ENCODE measurements at regions not wholly inside any gene's neighbourhood (a gene's known extent, or its start where the extent isn't known, plus 50 kb on each side); places are given as distances from the start of the nearest gene placed in this dataset.

- Histone ChIP-seq H3K4me3 (no peak overlapping the region), H3K27me3 (no peaks in the 10 kb centered on the region), H3K4me1 (peaks cover 0 to 13% (median 0%) of the 10 kb centered on the region in 12 donors), H3K9me3 (no peaks in the 10 kb centered on the region), H3K36me3 (no peaks in the 10 kb centered on the region), H3K27ac (no peak overlapping the region)
- no peak for TF ChIP-seq CTCF (IDR thresholded peaks at IDR 0.05)
- ATAC-seq = no peak
- intact Hi-C loops (cut with DNase I) = no loop called here
- no peak for DNase-seq
These were observed 212.4 kb upstream of the USP25 start for GRCh38 chr21:15517394-15517793.

- no peak overlapping the region for H3K4me3 ChIP-seq
- no peak for ATAC-seq
- no peaks in the 10 kb centered on the region for H3K27me3 ChIP-seq
- 77 to 80% (median 79%) methylated on average over 3 to 4 of the region's 4 CpGs for WGBS, 4 donors
- TF ChIP-seq POLR2A (IDR thresholded peaks at IDR 0.05) (no peak), CTCF (IDR thresholded peaks at IDR 0.05) (peak in 1 of 12 donors; percentile 11)
- intact Hi-C loops (cut with DNase I) = no loop called here
- H3K36me3 ChIP-seq = no peaks in the 10 kb centered on the region
- no peak overlapping the region for H3K27ac ChIP-seq
- no peak for DNase-seq
- H3K4me1 ChIP-seq = no peaks in the 10 kb centered on the region
- H3K9me3 ChIP-seq = no peaks in the 10 kb centered on the region
These were observed 208.8 kb upstream of the USP25 start for GRCh38 chr21:15520811-15521643.

GRCh38 chr21:15521644-15522001 lies 208.2 kb upstream of the USP25 start:
- Histone ChIP-seq H3K4me3 (no peak overlapping the region), H3K4me1 (no peaks in the 10 kb centered on the region), H3K36me3 (no peaks in the 10 kb centered on the region), H3K27me3 (no peaks in the 10 kb centered on the region), H3K27ac (no peak overlapping the region), H3K9me3 (no peaks in the 10 kb centered on the region)
- ATAC-seq (no peak), DNase-seq (no peak)
- TF ChIP-seq CTCF (IDR thresholded peaks at IDR 0.05) (no peak), POLR2A (IDR thresholded peaks at IDR 0.05) (no peak)
- intact Hi-C loops (cut with DNase I) = no loop called here
- 91 to 97% (median 93%) methylated on average over 5 of the region's 5 CpGs for WGBS, 4 donors

- H3K9me3 ChIP-seq = no peaks in the 10 kb centered on the region
- intact Hi-C loops (cut with DNase I) = no loop called here
- no peak overlapping the region for H3K27ac ChIP-seq
- WGBS, 4 donors = 88 to 96% (median 95%) methylated on average over 4 to 5 of the region's 5 CpGs
- H3K36me3 ChIP-seq = no peaks in the 10 kb centered on the region
- ATAC-seq (no peak), DNase-seq (no peak)
- TF ChIP-seq POLR2A (IDR thresholded peaks at IDR 0.05) (no peak), CTCF (IDR thresholded peaks at IDR 0.05) (no peak)
- H3K27me3 ChIP-seq = no peaks in the 10 kb centered on the region
- no peaks in the 10 kb centered on the region for H3K4me1 ChIP-seq
- no peak overlapping the region for H3K4me3 ChIP-seq
These were observed 207.6 kb upstream of the USP25 start for GRCh38 chr21:15522148-15522547.

Data from heart left ventricle (tissue), 16 donors.